OCI-LY1 (cell line): ENCODE measurements at regions not wholly inside any gene's neighbourhood (a gene's known extent, or its start where the extent isn't known, plus 50 kb on each side); places are given as distances from the start of the nearest gene placed in this dataset.

Experiments
- H2AFZ ChIP-seq: fragments of 200-600 bp; sonication (generic), shearing (Covaris generic); 2 replicates; pipeline ENCODE4 v1.6.0; 2014; ENCODE audit warnings: antibody characterized with exemption, mild to moderate bottlenecking, low read length
- H3F3A ChIP-seq: fragments of 200-600 bp; sonication (generic), shearing (Covaris generic); 2 replicates; pipeline ENCODE4 v1.6.0; 2014; ENCODE audit warnings: mild to moderate bottlenecking, antibody characterized with exemption, low read length, moderate library complexity; ENCODE audit not compliant: insufficient read depth
- H3K27ac ChIP-seq: fragments of 200-600 bp; sonication (generic); 2 replicates; pipeline ENCODE4 v1.5.1; 2014; ENCODE audit warnings: low read length, mixed run types, mild to moderate bottlenecking, low read depth; ENCODE audit not compliant: poor library complexity, severe bottlenecking
- H3K27me3 ChIP-seq: fragments of 200-600 bp; sonication (generic); 2 replicates; pipeline ENCODE4 v1.6.0; 2014; ENCODE audit warnings: antibody characterized with exemption, mild to moderate bottlenecking, low read length, moderate library complexity; ENCODE audit not compliant: insufficient read depth
- H3K36me3 ChIP-seq: fragments of 200-600 bp; sonication (generic); 2 replicates; pipeline ENCODE4 v1.6.1; 2014; ENCODE audit warnings: mild to moderate bottlenecking, antibody characterized with exemption, low read length, moderate library complexity, mixed read lengths; ENCODE audit not compliant: insufficient read depth
- H3K4me1 ChIP-seq: fragments of 200-600 bp; sonication (generic); 2 replicates; pipeline ENCODE4 v1.5.1; 2014; ENCODE audit warnings: mild to moderate bottlenecking, low read length, moderate library complexity; ENCODE audit not compliant: insufficient read depth, severe bottlenecking
- H3K4me2 ChIP-seq: fragments of 200-600 bp; sonication (generic), shearing (Covaris generic); 2 replicates; pipeline ENCODE4 v1.6.1; 2014; ENCODE audit warnings: low read length
- H3K4me3 ChIP-seq: fragments of 200-600 bp; sonication (generic); 2 replicates; pipeline ENCODE4 v1.5.1; 2014; ENCODE audit warnings: low read length, low read depth, mild to moderate bottlenecking, mixed read lengths; ENCODE audit not compliant: poor library complexity, severe bottlenecking
- H3K79me2 ChIP-seq: fragments of 200-600 bp; shearing (Covaris generic); 2 replicates; pipeline ENCODE4 v1.6.1; 2016; ENCODE audit warnings: mixed run types, low read length, mixed read lengths; ENCODE audit not compliant: insufficient read depth
- H3K9ac ChIP-seq: fragments of 200-600 bp; sonication (generic), shearing (Covaris generic); 2 replicates; pipeline ENCODE4 v1.6.1; 2014; ENCODE audit warnings: mild to moderate bottlenecking, low read length, mixed read lengths
- H3K9me2 ChIP-seq: fragments of 200-600 bp; sonication (generic), shearing (Covaris generic); 2 replicates; pipeline ENCODE4 v1.6.1; 2014; ENCODE audit warnings: low read depth, mild to moderate bottlenecking, low read length, mixed read lengths
- H3K9me3 ChIP-seq: fragments of 200-600 bp; shearing (Covaris generic); 2 replicates; pipeline ENCODE4 v1.6.1; 2014; ENCODE audit warnings: low read length, mixed read lengths
- H4K20me1 ChIP-seq: fragments of 200-600 bp; sonication (generic), shearing (Covaris generic); 2 replicates; pipeline ENCODE4 v1.6.0; 2016; ENCODE audit warnings: mild to moderate bottlenecking, low read length; ENCODE audit not compliant: insufficient read depth
- CTCF ChIP-seq: fragments of 200-600 bp; sonication (generic), shearing (Covaris generic); IDR thresholded peaks from 2 replicates; pipeline ENCODE4 v1.5.1; 2017; ENCODE audit warnings: mild to moderate bottlenecking, antibody characterized with exemption, low read length, moderate library complexity, mixed read lengths
- EZH2 ChIP-seq: fragments of 200-600 bp; sonication (generic), shearing (Covaris generic); IDR thresholded peaks from 2 replicates; pipeline ENCODE4 v1.8.0; 2017; ENCODE audit warnings: borderline replicate concordance, mixed run types, mild to moderate bottlenecking, antibody characterized with exemption, low read length, moderate library complexity, mixed read lengths

GRCh38 chr12:60100852-60101251 is 505.0 kb downstream of the SLC16A7 start:
- Histone ChIP-seq H3K36me3 (no peaks in the 10 kb centered on the region), H4K20me1 (no peaks in the 10 kb centered on the region), H3K27me3 (no peaks in the 10 kb centered on the region), H3K4me3 (no peak overlapping the region), H3K9ac (no peak overlapping the region), H3K4me1 (no peaks in the 10 kb centered on the region), H3K4me2 (no peak overlapping the region), H3K27ac (no peak overlapping the region), H3K9me3 (no peaks in the 10 kb centered on the region), H2AFZ (no peak overlapping the region), H3F3A (no peaks in the 10 kb centered on the region), H3K79me2 (no peaks in the 10 kb centered on the region), H3K9me2 (no peaks in the 10 kb centered on the region)
- TF ChIP-seq CTCF = no peak
- no peak for TF ChIP-seq EZH2

DNA sequence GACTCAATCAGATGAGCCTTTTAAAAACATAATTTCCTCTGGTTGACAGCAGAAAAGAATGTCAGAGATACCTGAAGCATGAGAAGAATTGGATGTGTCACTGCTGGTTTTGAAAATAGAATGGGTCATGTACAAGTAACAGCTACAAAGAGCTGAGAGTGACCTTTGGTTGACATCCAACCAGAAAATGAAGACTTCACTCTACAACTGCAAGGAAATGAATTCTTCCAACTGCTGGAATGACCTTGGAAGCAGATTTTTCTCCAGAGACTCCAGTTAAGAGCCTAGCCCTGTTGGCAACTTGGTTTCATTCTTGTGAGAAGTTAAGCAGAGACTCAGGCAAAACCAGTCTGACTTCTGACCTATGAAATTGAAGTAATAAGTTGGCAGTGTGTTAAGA is 505.9 kb downstream of the SLC16A7 start:
- H3K36me3 ChIP-seq = no peaks in the 10 kb centered on the region
- no peaks in the 10 kb centered on the region for H3K4me1 ChIP-seq
- H3K27ac ChIP-seq = no peak overlapping the region
- no peak overlapping the region for H3K4me2 ChIP-seq
- no peaks in the 10 kb centered on the region for H3F3A ChIP-seq
- H3K79me2 ChIP-seq = no peaks in the 10 kb centered on the region
- no peaks in the 10 kb centered on the region for H4K20me1 ChIP-seq
- H3K27me3 ChIP-seq = no peaks in the 10 kb centered on the region
- H3K9ac ChIP-seq = no peak overlapping the region
- no peaks in the 10 kb centered on the region for H3K9me2 ChIP-seq
- H2AFZ ChIP-seq = no peak overlapping the region
- no peak overlapping the region for H3K4me3 ChIP-seq
- no peak for TF ChIP-seq CTCF
- TF ChIP-seq EZH2 = no peak
- H3K9me3 ChIP-seq = no peaks in the 10 kb centered on the region

- Histone ChIP-seq H3K9me2 (no peaks in the 10 kb centered on the region), H3K27ac (no peak overlapping the region), H3F3A (no peaks in the 10 kb centered on the region), H3K27me3 (no peaks in the 10 kb centered on the region), H3K4me1 (no peaks in the 10 kb centered on the region), H3K4me3 (no peak overlapping the region), H2AFZ (no peak overlapping the region), H3K36me3 (no peaks in the 10 kb centered on the region), H3K9ac (no peak overlapping the region), H3K79me2 (no peaks in the 10 kb centered on the region), H4K20me1 (no peaks in the 10 kb centered on the region), H3K4me2 (no peak overlapping the region), H3K9me3 (no peaks in the 10 kb centered on the region)
- no peak for TF ChIP-seq EZH2
- TF ChIP-seq CTCF = no peak; the same call in 1 of the 2 replicates
These were observed 510.4 kb downstream of the SLC16A7 start for GRCh38 chr12:60106214-60106613.
